HEK293 (cell line): ENCODE measurements at regions not wholly inside any gene's neighbourhood (a gene's known extent, or its start where the extent isn't known, plus 50 kb on each side); places are given as distances from the start of the nearest gene placed in this dataset.
"Not testable (repeated sequence)": the region's sequence is repeated elsewhere in the genome, so short reads cannot be mapped to it uniquely, and the experiment has no call there.

Source experiments
- CTCF ChIP-seq: fragments of 450-650 bp; formaldehyde crosslinking; IDR thresholded peaks from 2 replicates; pipeline ENCODE4 v1.5.1; 2016; ENCODE audit warnings: missing biosample characterization, missing genetic modification characterization
- HIC1 ChIP-seq: fragments of 450-650 bp; formaldehyde crosslinking; IDR thresholded peaks from 2 replicates; pipeline ENCODE4 v1.5.1; 2016; ENCODE audit warnings: missing biosample characterization, missing genetic modification characterization
- KLF9 ChIP-seq: fragments of 450-650 bp; formaldehyde crosslinking; IDR thresholded peaks from 2 replicates; pipeline ENCODE4 v1.5.1; 2016; ENCODE audit warnings: missing biosample characterization, missing genetic modification characterization, low read depth
- MEIS1 ChIP-seq: sonication (generic); formaldehyde crosslinking; IDR thresholded peaks from 2 replicates; pipeline ENCODE4 v1.8.1; 2022; ENCODE audit warnings: missing genetic modification reagents, mild to moderate bottlenecking, borderline replicate concordance
- PATZ1 ChIP-seq: fragments of 450-650 bp; formaldehyde crosslinking; IDR thresholded peaks from 2 replicates; pipeline ENCODE4 v1.5.1; 2016; ENCODE audit warnings: missing biosample characterization, missing genetic modification characterization
- REST ChIP-seq: fragments of 450-650 bp; formaldehyde crosslinking; IDR thresholded peaks from 2 replicates; pipeline ENCODE4 v1.5.1; 2016; ENCODE audit warnings: missing biosample characterization, missing genetic modification characterization
- ZBTB1 ChIP-seq: fragments of 450-650 bp; formaldehyde crosslinking; IDR thresholded peaks from 2 replicates; pipeline ENCODE4 v1.5.1; 2016; ENCODE audit warnings: missing biosample characterization, missing genetic modification characterization
- ZBTB17 ChIP-seq: fragments of 450-650 bp; formaldehyde crosslinking; IDR thresholded peaks from 2 replicates; pipeline ENCODE4 v1.5.1; 2016; ENCODE audit warnings: missing biosample characterization, missing genetic modification characterization
- ZNF146 ChIP-seq: fragments of 450-650 bp; formaldehyde crosslinking; IDR thresholded peaks from 2 replicates; pipeline ENCODE4 v1.5.1; 2016; ENCODE audit warnings: missing biosample characterization, missing genetic modification characterization
- ZNF155 ChIP-seq: fragments of 450-650 bp; formaldehyde crosslinking; IDR thresholded peaks from 2 replicates; pipeline ENCODE4 v1.5.1; 2016; ENCODE audit warnings: missing biosample characterization, missing genetic modification characterization
- ZNF266 ChIP-seq: fragments of 450-650 bp; formaldehyde crosslinking; IDR thresholded peaks from 2 replicates; pipeline ENCODE4 v1.5.1; 2016; ENCODE audit warnings: missing biosample characterization, missing genetic modification characterization, low read depth
- ZNF311 ChIP-seq: fragments of 450-650 bp; formaldehyde crosslinking; IDR thresholded peaks from 2 replicates; pipeline ENCODE4 v1.5.1; 2017; ENCODE audit warnings: missing biosample characterization, missing genetic modification characterization, borderline replicate concordance
- ZNF560 ChIP-seq: fragments of 450-650 bp; formaldehyde crosslinking; IDR thresholded peaks from 2 replicates; pipeline ENCODE4 v1.5.1; 2017; ENCODE audit warnings: missing biosample characterization, missing genetic modification characterization, borderline replicate concordance
- ZNF621 ChIP-seq: fragments of 450-650 bp; formaldehyde crosslinking; IDR thresholded peaks from 2 replicates; pipeline ENCODE4 v1.5.1; 2017; ENCODE audit warnings: missing biosample characterization, missing genetic modification characterization

- not testable (repeated sequence) for TF ChIP-seq HIC1 (tag by site-specific recombination); CTCF (tag by site-specific recombination); ZNF621 (tag by site-specific recombination); KLF9 (tag by site-specific recombination); ZNF146; ZNF266 (tag by site-specific recombination); REST (tag by site-specific recombination); PATZ1 (tag by site-specific recombination); ZBTB17; ZNF155 (tag by site-specific recombination); MEIS1 (CRISPR knock-in tag); ZNF560; ZNF311; ZBTB1
Measured at GRCh38 chr16:32873120-32873519, 197.2 kb upstream of the TP53TG3 start.
